ENCODE measurements at regions not wholly inside any gene's neighbourhood (a gene's known extent, or its start where the extent isn't known, plus 50 kb on each side); places are given as distances from the start of the nearest gene placed in this dataset.

- no peak overlapping the region for H3K27ac ChIP-seq
- no peaks in the 10 kb centered on the region for H3K36me3 ChIP-seq
- H3K4me3 ChIP-seq: no peak overlapping the region
- no peak for DNase-seq (ENCODE audit: low spot score)
- H3K27me3 ChIP-seq (replicated peaks; ENCODE audit: insufficient read depth): no peaks in the 10 kb centered on the region
- no peak for TF ChIP-seq POLR2AphosphoS5 (IDR thresholded peaks at IDR 0.05)
- no peak for TF ChIP-seq CTCF (IDR thresholded peaks at IDR 0.05)
- TF ChIP-seq POLR2A (IDR thresholded peaks at IDR 0.05): no peak
- no peaks in the 10 kb centered on the region for H3K9me3 ChIP-seq
- H3K4me1 ChIP-seq (replicated peaks): no peaks in the 10 kb centered on the region
- intact Hi-C loops (cut with DNase I): no loop called here
Measured at GRCh38 chr1:157404614-157405013, 147.7 kb downstream of the FCRL5 start.

- H3K27me3 ChIP-seq (replicated peaks; ENCODE audit: insufficient read depth): no peaks in the 10 kb centered on the region
- WGBS: 66% methylated on average over 3 of the region's 3 CpGs
- no peaks in the 10 kb centered on the region for H3K36me3 ChIP-seq
- no peaks in the 10 kb centered on the region for H3K9me3 ChIP-seq
- H3K4me1 ChIP-seq (replicated peaks): no peaks in the 10 kb centered on the region
- intact Hi-C loops (cut with DNase I): no loop called here
- H3K27ac ChIP-seq: no peak overlapping the region
- TF ChIP-seq POLR2AphosphoS5 (IDR thresholded peaks at IDR 0.05) (no peak), CTCF (IDR thresholded peaks at IDR 0.05) (no peak), POLR2A (IDR thresholded peaks at IDR 0.05) (no peak)
- no peak overlapping the region for H3K4me3 ChIP-seq
- DNase-seq (ENCODE audit: low spot score): no peak
Measured at GRCh38 chr1:157404063-157404501, 148.2 kb downstream of the FCRL5 start.

GRCh38 chr1:157403608-157404007 lies 148.7 kb downstream of the FCRL5 start:
- Histone ChIP-seq H3K27ac (no peak overlapping the region), H3K4me1 (replicated peaks) (no peaks in the 10 kb centered on the region), H3K4me3 (no peak overlapping the region), H3K9me3 (no peaks in the 10 kb centered on the region), H3K27me3 (replicated peaks; ENCODE audit: insufficient read depth) (no peaks in the 10 kb centered on the region), H3K36me3 (no peaks in the 10 kb centered on the region)
- no peak for DNase-seq (ENCODE audit: low spot score)
- 82% methylated on average over 1 of the region's 1 CpG for WGBS
- TF ChIP-seq POLR2AphosphoS5 (IDR thresholded peaks at IDR 0.05): no peak
- no peak for TF ChIP-seq CTCF (IDR thresholded peaks at IDR 0.05)
- no peak for TF ChIP-seq POLR2A (IDR thresholded peaks at IDR 0.05)
- intact Hi-C loops (cut with DNase I): no loop called here

- 72% methylated on average over 6 of the region's 6 CpGs for WGBS
- TF ChIP-seq POLR2A (IDR thresholded peaks at IDR 0.05): no peak
- TF ChIP-seq CTCF (IDR thresholded peaks at IDR 0.05): no peak
- TF ChIP-seq POLR2AphosphoS5 (IDR thresholded peaks at IDR 0.05): no peak
- H3K4me3 ChIP-seq: no peak overlapping the region
Measured at GRCh38 chr1:157403203-157403602, 149.1 kb downstream of the FCRL5 start.

GRCh38 chr1:157400766-157401165 lies 151.5 kb downstream of the FCRL5 start:
- WGBS: 30% methylated on average over 6 of the region's 6 CpGs
- H3K4me3 ChIP-seq: no peak overlapping the region
- H3K27me3 ChIP-seq (replicated peaks; ENCODE audit: insufficient read depth): no peaks in the 10 kb centered on the region
- no peak for DNase-seq (ENCODE audit: low spot score)
- no peak overlapping the region for H3K27ac ChIP-seq
- H3K9me3 ChIP-seq: no peaks in the 10 kb centered on the region
- no peaks in the 10 kb centered on the region for H3K36me3 ChIP-seq
- intact Hi-C loops (cut with DNase I): no loop called here
- H3K4me1 ChIP-seq (replicated peaks): no peaks in the 10 kb centered on the region
- TF ChIP-seq POLR2A (IDR thresholded peaks at IDR 0.05): no peak
- TF ChIP-seq CTCF (IDR thresholded peaks at IDR 0.05): no peak
- no peak for TF ChIP-seq POLR2AphosphoS5 (IDR thresholded peaks at IDR 0.05)

More at GRCh38 chr1:157403203-157403602, 149.1 kb downstream of the FCRL5 start:
- intact Hi-C loops (cut with DNase I): no loop called here
- Histone ChIP-seq H3K36me3 (no peaks in the 10 kb centered on the region), H3K27me3 (replicated peaks; ENCODE audit: insufficient read depth) (no peaks in the 10 kb centered on the region), H3K9me3 (no peaks in the 10 kb centered on the region), H3K27ac (no peak overlapping the region), H3K4me1 (replicated peaks) (no peaks in the 10 kb centered on the region)
- no peak for DNase-seq (ENCODE audit: low spot score)

Data from prostate gland (tissue), 2 donors.